ENCODE measurements at regions not wholly inside any gene's neighbourhood (a gene's known extent, or its start where the extent isn't known, plus 50 kb on each side); places are given as distances from the start of the nearest gene placed in this dataset.
A peak's percentile ranks its signal among the peaks of the same experiment; 100 is the strongest.
"Not testable (repeated sequence)": the region's sequence is repeated elsewhere in the genome, so short reads cannot be mapped to it uniquely, and the experiment has no call there.

GRCh38 chr2:180539541-180539940 lies 440.9 kb upstream of the UBE2E3 start:
- TF ChIP-seq CTCF (IDR thresholded peaks at IDR 0.05; ENCODE audit: low read length, missing control alignments) = no peak
- no peak for DNase-seq (ENCODE audit: low read depth)
- H3K4me3 ChIP-seq (replicated peaks; ENCODE audit: low read depth, low read length) = no peak overlapping the region

GRCh38 chr2:180535289-180535688 lies 445.1 kb upstream of the UBE2E3 start:
- no peak for DNase-seq (ENCODE audit: low read depth)
- no peak for TF ChIP-seq CTCF (IDR thresholded peaks at IDR 0.05; ENCODE audit: low read length, missing control alignments)
- H3K4me3 ChIP-seq (replicated peaks; ENCODE audit: low read depth, low read length) = no peak overlapping the region

GRCh38 chr2:180531787-180532186 lies 448.6 kb upstream of the UBE2E3 start:
- H3K4me3 ChIP-seq (replicated peaks; ENCODE audit: low read depth, low read length); DNase-seq (ENCODE audit: low read depth): not testable (repeated sequence)

- DNase-seq (ENCODE audit: low read depth) = no peak
Measured at GRCh38 chr2:180524499-180524898, 455.9 kb upstream of the UBE2E3 start.

GRCh38 chr2:180523621-180524340 lies 456.6 kb upstream of the UBE2E3 start:
- peak; percentile 84 for DNase-seq (ENCODE audit: low read depth)
- no peak for TF ChIP-seq CTCF (IDR thresholded peaks at IDR 0.05; ENCODE audit: low read length, missing control alignments)
- no peak overlapping the region for H3K4me3 ChIP-seq (replicated peaks; ENCODE audit: low read depth, low read length)

More at GRCh38 chr2:180524499-180524898, 455.9 kb upstream of the UBE2E3 start:
- H3K4me3 ChIP-seq (replicated peaks; ENCODE audit: low read depth, low read length) = no peak overlapping the region
- no peak for TF ChIP-seq CTCF (IDR thresholded peaks at IDR 0.05; ENCODE audit: low read length, missing control alignments)

GRCh38 chr2:180520921-180521581 lies 459.4 kb upstream of the UBE2E3 start:
- DNase-seq (ENCODE audit: low read depth) = peak; percentile 14
- no peak overlapping the region for H3K4me3 ChIP-seq (replicated peaks; ENCODE audit: low read depth, low read length)
- no peak for TF ChIP-seq CTCF (IDR thresholded peaks at IDR 0.05; ENCODE audit: low read length, missing control alignments)

GRCh38 chr2:180520206-180520605 lies 460.2 kb upstream of the UBE2E3 start:
- no peak for TF ChIP-seq CTCF (IDR thresholded peaks at IDR 0.05; ENCODE audit: low read length, missing control alignments)
- DNase-seq (ENCODE audit: low read depth) = peak; percentile 38
- no peak overlapping the region for H3K4me3 ChIP-seq (replicated peaks; ENCODE audit: low read depth, low read length)
